GM12872 (cell line): ENCODE measurements at regions not wholly inside any gene's neighbourhood (a gene's known extent, or its start where the extent isn't known, plus 50 kb on each side); places are given as distances from the start of the nearest gene placed in this dataset.

Source experiments
- CTCF ChIP-seq: IDR thresholded peaks from 3 replicates; pipeline ENCODE4 v1.5.1; 2011; ENCODE audit warnings: low read depth, mild to moderate bottlenecking, low read length, moderate library complexity; ENCODE audit not compliant: insufficient read depth

- no peak for TF ChIP-seq CTCF
Measured at GRCh38 chr3:116512281-116512680, 67.0 kb upstream of the LSAMP start.

GRCh38 chr3:116512931-116513330 lies 67.6 kb upstream of the LSAMP start:
- TF ChIP-seq CTCF: no peak

- TF ChIP-seq CTCF: no peak
Measured at GRCh38 chr3:116515973-116516372, 70.7 kb upstream of the LSAMP start.

GRCh38 chr3:116517308-116517707 lies 72.0 kb upstream of the LSAMP start:
- peak; percentile 40; the same call in 1 of the 3 replicates for TF ChIP-seq CTCF

- TF ChIP-seq CTCF: no peak
Measured at GRCh38 chr3:116524453-116525210, 79.3 kb upstream of the LSAMP start.

GRCh38 chr3:116552246-116552645 lies 107.0 kb upstream of the LSAMP start:
- no peak for TF ChIP-seq CTCF

GRCh38 chr3:116553355-116553754 lies 108.1 kb upstream of the LSAMP start:
- TF ChIP-seq CTCF: no peak
